Kidney (tissue), 13 donors: ENCODE measurements at regions not wholly inside any gene's neighbourhood (a gene's known extent, or its start where the extent isn't known, plus 50 kb on each side); places are given as distances from the start of the nearest gene placed in this dataset.

Experiments
- DNase-seq, 5 donors: peaks; one replicate each; pipeline ENCODE4 v3.0.0-alpha.2; 2013 to 2020
- FAIRE-seq: peaks from 2 replicates; lab custom pipeline; 2012; peaks lifted over from hg19 to GRCh38; lab: Jason Lieb, UNC
- H3K27ac ChIP-seq, 2 donors: one replicate each; pipeline ENCODE4 v1.7.0; 2013; ENCODE audit warnings: low read depth in 2 of 2, low read length in 2 of 2, inconsistent platforms in 1 of 2
- H3K27me3 ChIP-seq: one replicate; pipeline ENCODE4 v1.7.1; 2013; ENCODE audit warnings: low read length, inconsistent platforms; ENCODE audit not compliant: control insufficient read depth, insufficient read depth
- H3K36me3 ChIP-seq, 3 donors: one replicate each; pipeline versions ENCODE4 v1.7.0 to v1.7.1; 2013; ENCODE audit warnings: low read length in 3 of 3, control low read depth in 1 of 3, inconsistent platforms in 1 of 3; ENCODE audit not compliant: insufficient read depth in 3 of 3, control insufficient read depth in 2 of 3
- H3K4me1 ChIP-seq, 3 donors: one replicate each; pipeline versions ENCODE4 v1.7.0 to v1.7.1; 2013; ENCODE audit warnings: low read length in 3 of 3, inconsistent platforms in 1 of 3, low read depth in 1 of 3; ENCODE audit not compliant: control insufficient read depth in 2 of 3, insufficient read depth in 2 of 3
- H3K4me3 ChIP-seq, 3 donors: one replicate each; pipeline versions ENCODE4 v1.7.0 to v1.8.1; 2013; ENCODE audit warnings: low read length in 3 of 3, control low read depth in 1 of 3, inconsistent platforms in 1 of 3
- H3K9ac ChIP-seq, 3 donors: one replicate each; pipeline versions ENCODE4 v1.7.0 to v1.7.1; 2013; ENCODE audit warnings: low read length in 3 of 3, control low read depth in 1 of 3, inconsistent platforms in 1 of 3
- H3K9me3 ChIP-seq, 3 donors: one replicate each; pipeline versions ENCODE4 v1.7.0 to v1.7.1; 2013; ENCODE audit warnings: low read length in 3 of 3, control low read depth in 1 of 3, inconsistent platforms in 1 of 3; ENCODE audit not compliant: control insufficient read depth in 2 of 3, insufficient read depth in 1 of 3
- intact Hi-C: fragments of 100-400 bp; cut with DNase I; formaldehyde crosslinking; loops from one replicate; pipeline ENCODE4 v1.11.1; 2022
- TF ChIP-seq, protein P1 (sequence below): IDR thresholded peaks from 3 replicates; pipeline ENCODE4 v1.5.1; 2012; ENCODE audit warnings: mild to moderate bottlenecking, moderate library complexity, borderline replicate concordance; ENCODE audit not compliant: insufficient read depth; ENCODE audit errors: extremely low read depth
- donor health status: control.
- donor health status: control.
- donor health status: control.
- donor health status: control.
- donor health status: control.
- donor health status: DM: yes; HTN: yes; CAD: no.
- donor health status: Normal renal cell carcinoma (clear cell type).

DNA sequence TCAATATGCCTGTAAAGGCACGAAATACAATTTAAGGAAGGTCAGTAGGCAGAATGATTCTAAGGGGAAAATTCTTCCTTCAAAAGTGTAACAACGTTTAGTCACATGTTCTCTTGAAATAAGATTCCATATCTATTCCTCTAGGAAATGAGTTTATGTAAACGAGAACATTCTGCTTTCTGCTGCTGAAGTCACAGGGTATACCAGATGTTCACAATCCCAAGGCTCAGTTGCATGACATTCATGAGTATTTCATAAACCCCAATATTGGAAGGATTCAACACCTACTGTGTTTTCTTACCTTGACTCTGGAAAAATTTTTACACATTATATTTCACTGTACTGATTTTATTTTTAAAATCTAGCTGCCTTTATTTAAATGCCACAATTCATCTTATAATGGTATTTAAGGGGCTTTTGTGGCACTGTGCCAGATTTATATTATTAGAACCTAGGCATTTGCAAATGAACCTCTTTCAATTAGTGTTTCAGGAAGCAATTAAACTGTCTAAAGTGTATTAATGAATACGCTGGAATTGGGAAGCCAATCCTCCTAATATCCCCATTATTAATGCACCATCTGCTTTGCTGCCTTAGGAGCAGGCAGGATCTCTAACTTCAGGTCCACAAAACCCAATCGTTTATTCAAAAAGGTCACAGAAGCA lies 542.6 kb upstream of the KLHL29 start:
- FAIRE-seq = no peak
- TF ChIP-seq, protein P1, sequence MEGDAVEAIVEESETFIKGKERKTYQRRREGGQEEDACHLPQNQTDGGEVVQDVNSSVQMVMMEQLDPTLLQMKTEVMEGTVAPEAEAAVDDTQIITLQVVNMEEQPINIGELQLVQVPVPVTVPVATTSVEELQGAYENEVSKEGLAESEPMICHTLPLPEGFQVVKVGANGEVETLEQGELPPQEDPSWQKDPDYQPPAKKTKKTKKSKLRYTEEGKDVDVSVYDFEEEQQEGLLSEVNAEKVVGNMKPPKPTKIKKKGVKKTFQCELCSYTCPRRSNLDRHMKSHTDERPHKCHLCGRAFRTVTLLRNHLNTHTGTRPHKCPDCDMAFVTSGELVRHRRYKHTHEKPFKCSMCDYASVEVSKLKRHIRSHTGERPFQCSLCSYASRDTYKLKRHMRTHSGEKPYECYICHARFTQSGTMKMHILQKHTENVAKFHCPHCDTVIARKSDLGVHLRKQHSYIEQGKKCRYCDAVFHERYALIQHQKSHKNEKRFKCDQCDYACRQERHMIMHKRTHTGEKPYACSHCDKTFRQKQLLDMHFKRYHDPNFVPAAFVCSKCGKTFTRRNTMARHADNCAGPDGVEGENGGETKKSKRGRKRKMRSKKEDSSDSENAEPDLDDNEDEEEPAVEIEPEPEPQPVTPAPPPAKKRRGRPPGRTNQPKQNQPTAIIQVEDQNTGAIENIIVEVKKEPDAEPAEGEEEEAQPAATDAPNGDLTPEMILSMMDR = no peak
- no peaks in the 10 kb centered on the region for H3K4me1 ChIP-seq

DNA sequence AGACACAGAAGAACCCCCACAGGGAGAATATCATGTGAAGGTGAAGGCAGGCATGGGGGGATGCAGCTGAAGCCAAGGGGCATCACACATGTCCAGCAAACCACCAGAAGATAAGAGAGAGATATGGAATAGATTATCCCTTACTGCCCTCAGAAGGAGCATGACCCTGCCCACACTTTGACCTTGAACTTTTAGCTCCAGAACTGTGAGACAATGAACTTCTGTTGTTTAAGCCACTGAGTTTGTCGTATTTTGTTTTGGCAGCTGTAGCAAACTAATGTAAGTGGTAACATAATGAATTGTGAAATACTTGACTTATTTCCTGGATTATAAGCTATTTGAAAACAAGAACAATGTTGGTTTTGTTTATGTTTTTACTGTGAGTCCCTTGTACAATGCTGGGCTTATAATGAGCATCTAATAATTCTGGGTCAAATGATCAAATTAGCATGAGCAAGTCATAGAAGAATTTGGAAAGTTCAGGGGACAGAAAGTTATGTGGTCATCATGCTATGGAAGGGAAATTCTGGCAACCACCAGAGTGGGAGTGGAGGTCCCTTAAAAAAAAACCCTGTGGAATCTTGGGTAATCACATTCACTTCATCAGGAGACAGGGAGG lies 541.0 kb upstream of the KLHL29 start:
- intact Hi-C loops = no loop called here
- FAIRE-seq (no peak), DNase-seq (no peak)
- Histone ChIP-seq H3K27ac (no peak overlapping the region), H3K4me3 (no peak overlapping the region), H3K9ac (no peak overlapping the region), H3K36me3 (no peaks in the 10 kb centered on the region), H3K27me3 (no peaks in the 10 kb centered on the region), H3K4me1 (no peaks in the 10 kb centered on the region), H3K9me3 (no peaks in the 10 kb centered on the region)
- TF ChIP-seq, protein P1 = no peak

More for the DNA sequence above, 542.6 kb upstream of the KLHL29 start:
- Histone ChIP-seq H3K27ac (no peak overlapping the region), H3K4me3 (no peak overlapping the region), H3K9me3 (no peaks in the 10 kb centered on the region), H3K27me3 (no peaks in the 10 kb centered on the region), H3K36me3 (no peaks in the 10 kb centered on the region), H3K9ac (no peak overlapping the region)
- no peak for DNase-seq
- intact Hi-C loops = no loop called here

DNA sequence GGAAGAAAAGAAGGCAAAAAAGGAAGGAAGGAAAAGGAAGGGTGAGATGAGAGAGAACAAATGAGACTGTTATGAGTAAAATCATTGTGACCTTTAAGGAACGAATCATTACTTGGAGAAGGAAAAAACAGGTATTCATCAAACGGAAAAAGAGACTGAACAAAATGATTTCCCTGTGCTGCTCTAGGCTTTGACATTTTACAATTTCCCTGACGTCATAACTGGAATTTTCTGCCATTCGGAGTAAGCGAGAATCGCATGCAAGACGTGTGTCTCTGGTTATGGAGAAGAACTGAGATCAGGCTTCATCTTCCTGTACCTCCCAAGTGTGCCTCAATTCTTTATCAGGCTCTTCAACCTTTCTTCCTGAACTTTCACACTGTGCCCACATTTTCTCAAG lies 534.7 kb upstream of the KLHL29 start:
- Histone ChIP-seq H3K9ac (no peak overlapping the region), H3K4me3 (no peak overlapping the region), H3K27ac (no peak overlapping the region), H3K9me3 (no peaks in the 10 kb centered on the region), H3K4me1 (no peaks in the 10 kb centered on the region), H3K27me3 (no peaks in the 10 kb centered on the region), H3K36me3 (no peaks in the 10 kb centered on the region)
- FAIRE-seq (no peak), DNase-seq (no peak)
- intact Hi-C loops = no loop called here
- TF ChIP-seq, protein P1 = no peak

DNA sequence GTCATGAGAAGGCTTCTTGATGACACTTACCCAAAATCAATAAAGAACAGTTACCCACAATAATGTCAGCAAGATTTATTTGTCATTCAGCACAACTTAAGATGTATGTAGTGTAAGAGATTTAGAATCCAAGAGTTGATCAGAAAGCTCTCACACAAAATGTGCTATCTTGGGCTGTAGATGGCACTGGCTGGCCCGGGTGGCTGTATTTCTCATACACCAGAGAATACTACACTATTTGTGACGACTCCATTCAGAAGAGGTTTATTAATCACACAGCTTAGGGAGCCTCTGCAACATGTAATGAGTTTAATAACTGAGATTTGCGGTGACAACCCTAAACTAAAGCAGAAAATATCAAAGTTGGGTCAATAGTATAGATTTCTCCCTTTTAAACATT lies 530.4 kb upstream of the KLHL29 start:
- no peak overlapping the region for H3K4me3 ChIP-seq
- intact Hi-C loops = no loop called here
- no peak overlapping the region for H3K9ac ChIP-seq
- H3K4me1 ChIP-seq = no peaks in the 10 kb centered on the region
- no peak overlapping the region for H3K27ac ChIP-seq
- H3K36me3 ChIP-seq = no peaks in the 10 kb centered on the region
- no peaks in the 10 kb centered on the region for H3K27me3 ChIP-seq
- TF ChIP-seq, protein P1 = no peak
- no peaks in the 10 kb centered on the region for H3K9me3 ChIP-seq
- DNase-seq (no peak), FAIRE-seq (no peak)
